ENCODE measurements at regions not wholly inside any gene's neighbourhood (a gene's known extent, or its start where the extent isn't known, plus 50 kb on each side); places are given as distances from the start of the nearest gene placed in this dataset.

DNA sequence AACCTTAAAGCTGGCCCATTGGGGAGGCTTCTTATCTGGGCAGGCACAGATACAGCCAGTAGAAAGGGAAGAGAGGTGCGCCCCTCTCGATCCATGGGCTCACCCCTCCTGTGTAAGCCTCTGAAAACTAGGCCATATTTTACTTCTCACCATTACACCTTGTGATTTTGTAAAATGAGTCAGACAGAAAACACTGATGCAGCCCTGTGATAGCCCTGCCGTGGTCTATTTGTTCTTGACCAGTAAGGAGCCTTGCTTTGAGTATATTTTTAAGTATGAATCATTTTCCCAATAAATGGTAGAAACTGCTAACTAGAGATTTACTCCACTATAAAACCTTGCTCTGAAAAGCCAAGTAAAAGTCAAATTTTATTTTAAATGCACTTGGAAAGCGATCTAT, 329.8 kb upstream of the MBL2 start:
- H3K4me3 ChIP-seq (ENCODE audit: low read depth, low read length), result no peak overlapping the region
- TF ChIP-seq, protein P1, sequence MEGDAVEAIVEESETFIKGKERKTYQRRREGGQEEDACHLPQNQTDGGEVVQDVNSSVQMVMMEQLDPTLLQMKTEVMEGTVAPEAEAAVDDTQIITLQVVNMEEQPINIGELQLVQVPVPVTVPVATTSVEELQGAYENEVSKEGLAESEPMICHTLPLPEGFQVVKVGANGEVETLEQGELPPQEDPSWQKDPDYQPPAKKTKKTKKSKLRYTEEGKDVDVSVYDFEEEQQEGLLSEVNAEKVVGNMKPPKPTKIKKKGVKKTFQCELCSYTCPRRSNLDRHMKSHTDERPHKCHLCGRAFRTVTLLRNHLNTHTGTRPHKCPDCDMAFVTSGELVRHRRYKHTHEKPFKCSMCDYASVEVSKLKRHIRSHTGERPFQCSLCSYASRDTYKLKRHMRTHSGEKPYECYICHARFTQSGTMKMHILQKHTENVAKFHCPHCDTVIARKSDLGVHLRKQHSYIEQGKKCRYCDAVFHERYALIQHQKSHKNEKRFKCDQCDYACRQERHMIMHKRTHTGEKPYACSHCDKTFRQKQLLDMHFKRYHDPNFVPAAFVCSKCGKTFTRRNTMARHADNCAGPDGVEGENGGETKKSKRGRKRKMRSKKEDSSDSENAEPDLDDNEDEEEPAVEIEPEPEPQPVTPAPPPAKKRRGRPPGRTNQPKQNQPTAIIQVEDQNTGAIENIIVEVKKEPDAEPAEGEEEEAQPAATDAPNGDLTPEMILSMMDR (IDR thresholded peaks at IDR 0.05; ENCODE audit: low read depth, low read length, missing control alignments), result no peak
- no peak for DNase-seq (ENCODE audit: low read depth)

DNA sequence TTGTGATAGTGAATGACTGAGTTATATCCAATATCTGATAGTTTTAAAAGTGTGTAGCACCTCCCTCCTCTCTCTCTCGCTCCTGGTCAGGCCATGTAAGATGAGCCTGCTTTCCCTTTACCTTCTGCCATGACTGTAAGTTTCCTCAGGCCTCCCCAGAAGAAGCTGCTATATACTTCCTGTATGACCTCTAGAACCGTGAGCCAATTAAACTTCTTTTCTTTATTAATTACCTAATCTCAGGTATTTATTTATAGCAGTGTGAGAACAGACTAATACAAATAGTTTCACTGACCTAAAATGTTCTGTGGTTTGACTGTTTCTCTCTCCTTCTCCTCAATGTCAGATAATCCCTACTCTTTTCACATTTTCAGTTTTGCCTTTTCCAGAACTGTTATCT, 321.3 kb upstream of the MBL2 start:
- H3K4me3 ChIP-seq (ENCODE audit: low read depth, low read length), result no peak overlapping the region
- TF ChIP-seq, protein P1 (IDR thresholded peaks at IDR 0.05; ENCODE audit: low read depth, low read length, missing control alignments), result no peak
- DNase-seq (ENCODE audit: low read depth), result no peak

DNA sequence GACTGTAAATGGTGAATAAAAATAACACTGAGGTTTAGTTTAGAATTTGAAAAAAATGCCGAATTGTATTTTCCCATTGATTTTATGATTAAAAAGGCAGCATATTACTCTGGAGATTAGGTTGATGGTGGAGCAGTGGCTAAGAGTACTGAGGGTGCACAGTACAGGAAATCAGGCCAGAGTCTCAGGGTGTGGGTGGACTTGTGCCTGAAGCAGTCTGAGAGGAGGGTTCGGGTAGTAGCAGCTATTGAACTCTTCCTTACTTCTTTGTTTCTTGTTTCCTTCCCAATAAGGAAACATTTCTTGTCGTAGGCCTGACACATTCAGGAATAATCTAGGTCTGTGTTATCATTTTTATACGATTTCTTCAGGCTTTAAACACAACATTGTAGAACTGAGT, 319.0 kb upstream of the MBL2 start:
- no peak overlapping the region for H3K4me3 ChIP-seq (ENCODE audit: low read depth, low read length)
- no peak for DNase-seq (ENCODE audit: low read depth)
- TF ChIP-seq, protein P1 (IDR thresholded peaks at IDR 0.05; ENCODE audit: low read depth, low read length, missing control alignments), result no peak

DNA sequence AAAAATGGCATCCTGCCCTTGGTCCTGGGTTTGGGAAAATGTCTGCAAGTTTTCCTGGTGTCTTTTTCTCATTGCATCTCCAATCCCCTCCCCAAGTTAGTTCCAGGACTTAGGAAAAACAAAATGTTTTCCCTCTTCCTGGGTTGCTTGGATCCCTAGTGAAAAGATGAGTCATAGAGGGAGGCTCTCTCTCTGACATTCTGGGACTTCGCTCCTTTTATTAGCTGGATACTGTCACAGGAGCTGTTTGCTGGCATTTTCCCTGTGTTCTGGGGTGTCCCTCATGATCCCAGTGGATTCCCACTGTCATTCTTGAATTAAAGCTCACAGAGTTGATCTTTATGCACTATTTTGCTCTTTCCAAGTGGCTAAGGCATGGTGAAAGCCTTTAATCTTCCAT, 316.4 kb upstream of the MBL2 start:
- no peak overlapping the region for H3K4me3 ChIP-seq (ENCODE audit: low read depth, low read length)
- no peak for DNase-seq (ENCODE audit: low read depth)
- TF ChIP-seq, protein P1 (IDR thresholded peaks at IDR 0.05; ENCODE audit: low read depth, low read length, missing control alignments), result no peak

DNA sequence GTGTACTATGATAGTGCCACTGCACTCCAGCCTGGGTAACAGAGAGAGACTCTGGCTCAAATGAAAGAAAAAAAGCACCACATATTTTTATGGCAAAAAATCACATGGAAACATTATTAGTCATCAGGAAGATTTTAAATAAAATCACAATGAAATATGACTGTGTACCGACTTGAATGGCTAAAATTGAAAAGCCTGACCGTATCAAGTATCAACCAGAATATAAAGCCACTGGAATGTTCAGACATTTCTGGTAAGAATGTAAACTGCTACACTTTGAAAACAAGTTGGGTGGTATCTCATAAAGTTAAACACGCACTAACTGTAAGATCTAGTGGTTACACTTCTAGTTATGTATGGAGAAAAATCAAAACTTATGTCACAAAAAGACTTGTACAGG, 306.7 kb upstream of the MBL2 start:
- TF ChIP-seq, protein P1 (IDR thresholded peaks at IDR 0.05; ENCODE audit: low read depth, low read length, missing control alignments), result no peak
- H3K4me3 ChIP-seq (ENCODE audit: low read depth, low read length), result no peak overlapping the region
- no peak for DNase-seq (ENCODE audit: low read depth)

DNA sequence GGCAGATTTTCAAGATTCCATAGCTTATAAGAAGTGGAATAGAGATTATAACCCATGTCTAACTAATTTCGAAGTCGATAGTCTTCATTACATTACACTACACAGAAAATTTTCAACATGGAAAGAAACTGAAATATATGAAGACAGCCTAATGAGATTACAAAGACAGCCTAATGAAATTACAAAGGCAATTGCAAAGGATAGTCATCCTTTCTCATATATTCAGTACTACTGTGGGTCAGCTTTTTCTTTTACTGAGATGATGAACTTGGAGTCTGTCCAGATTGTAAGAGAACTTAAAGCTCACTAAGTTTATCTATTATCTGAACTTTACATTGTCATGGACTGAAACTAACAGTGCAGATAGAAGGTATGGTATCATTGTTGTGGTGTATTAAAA, 304.4 kb upstream of the MBL2 start:
- DNase-seq (ENCODE audit: low read depth), result no peak
- TF ChIP-seq, protein P1 (IDR thresholded peaks at IDR 0.05; ENCODE audit: low read depth, low read length, missing control alignments), result no peak
- no peak overlapping the region for H3K4me3 ChIP-seq (ENCODE audit: low read depth, low read length)

DNA sequence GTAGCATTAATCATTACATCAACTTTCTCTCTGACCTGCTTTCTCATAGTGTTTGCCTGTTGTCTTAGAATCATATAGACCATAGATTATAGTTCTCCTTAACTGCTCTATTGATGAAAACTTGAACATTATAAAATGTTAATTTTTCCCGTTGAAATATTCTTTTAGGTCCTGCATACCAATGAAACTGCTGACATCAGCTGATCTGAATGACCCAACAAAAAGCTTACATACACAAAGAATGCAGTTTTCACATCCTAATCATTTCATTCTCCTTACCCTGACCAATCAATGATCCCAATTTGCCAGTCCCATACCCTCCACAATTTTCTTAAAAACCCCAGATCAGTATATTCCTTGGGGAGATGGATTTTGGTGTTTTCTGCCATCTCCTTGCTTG, 302.9 kb upstream of the MBL2 start:
- DNase-seq (ENCODE audit: low read depth), result no peak
- TF ChIP-seq, protein P1 (IDR thresholded peaks at IDR 0.05; ENCODE audit: low read depth, low read length, missing control alignments), result no peak
- H3K4me3 ChIP-seq (ENCODE audit: low read depth, low read length), result no peak overlapping the region

Data from GM12864 (cell line).